GM12864 (cell line): ENCODE measurements at regions not wholly inside any gene's neighbourhood (a gene's known extent, or its start where the extent isn't known, plus 50 kb on each side); places are given as distances from the start of the nearest gene placed in this dataset.
"Not testable (repeated sequence)": the region's sequence is repeated elsewhere in the genome, so short reads cannot be mapped to it uniquely, and the experiment has no call there.

Source experiments
- DNase-seq: peaks from one replicate; pipeline ENCODE4 v3.0.0-alpha.2; 2011; ENCODE audit warnings: low read depth
- H3K4me3 ChIP-seq: 2 replicates; pipeline ENCODE4 v1.5.1; 2011; ENCODE audit warnings: mild to moderate bottlenecking, low read depth, low read length, control low read depth
- CTCF ChIP-seq: IDR thresholded peaks from 2 replicates; pipeline ENCODE4 v1.5.1; 2011; ENCODE audit warnings: low read depth, mild to moderate bottlenecking, moderate library complexity, low read length, control low read depth, inconsistent platforms; ENCODE audit errors: missing control alignments

- no peak overlapping the region for H3K4me3 ChIP-seq
- no peak for DNase-seq
- TF ChIP-seq CTCF = no peak
Observed at GRCh38 chr9:74071502-74071901, 425.6 kb upstream of the RORB start.

GRCh38 chr9:74073897-74074296 is 423.2 kb upstream of the RORB start:
- no peak for TF ChIP-seq CTCF
- no peak overlapping the region for H3K4me3 ChIP-seq
- DNase-seq = no peak

GRCh38 chr9:74078647-74079046 is 418.5 kb upstream of the RORB start:
- no peak for DNase-seq
- H3K4me3 ChIP-seq = no peak overlapping the region

GRCh38 chr9:74080652-74081051 is 416.5 kb upstream of the RORB start:
- DNase-seq, H3K4me3 ChIP-seq: not testable (repeated sequence)

More at GRCh38 chr9:74078647-74079046, 418.5 kb upstream of the RORB start:
- no peak for TF ChIP-seq CTCF

GRCh38 chr9:74083681-74084433 is 413.3 kb upstream of the RORB start:
- H3K4me3 ChIP-seq = no peak overlapping the region
- TF ChIP-seq CTCF = no peak

GRCh38 chr9:74085384-74086037 is 411.6 kb upstream of the RORB start:
- not testable (repeated sequence) for H3K4me3 ChIP-seq, DNase-seq

More at GRCh38 chr9:74083681-74084433, 413.3 kb upstream of the RORB start:
- DNase-seq = no peak

- not testable (repeated sequence) for H3K4me3 ChIP-seq, DNase-seq
Observed at GRCh38 chr9:74090921-74091320, 406.2 kb upstream of the RORB start.

GRCh38 chr9:74092491-74092834 is 404.7 kb upstream of the RORB start:
- no peak overlapping the region for H3K4me3 ChIP-seq
- DNase-seq = no peak
- TF ChIP-seq CTCF = no peak

GRCh38 chr9:74094037-74094436 is 403.1 kb upstream of the RORB start:
- not testable (repeated sequence) for DNase-seq, H3K4me3 ChIP-seq
